ENCODE measurements at regions not wholly inside any gene's neighbourhood (a gene's known extent, or its start where the extent isn't known, plus 50 kb on each side); places are given as distances from the start of the nearest gene placed in this dataset.

DNA sequence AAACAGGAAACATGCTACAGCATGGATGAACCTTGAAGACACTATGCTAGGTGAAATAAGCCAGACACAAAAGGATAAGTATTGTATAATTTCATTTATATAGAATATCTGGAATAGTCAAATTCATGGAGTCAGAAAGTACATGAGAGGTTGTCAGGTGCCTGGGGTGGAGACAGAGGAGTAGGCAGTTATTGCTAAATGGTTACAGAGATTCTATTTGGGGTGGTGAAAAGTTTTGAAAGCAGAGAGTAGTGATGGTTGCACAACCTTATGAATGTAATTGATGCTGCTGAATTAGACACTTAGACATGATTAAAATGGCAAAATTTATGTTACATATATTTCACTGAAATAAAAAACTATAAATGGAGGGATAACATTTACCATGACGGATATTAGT, 197.4 kb downstream of the VAPA start:
- Mint-ChIP-seq H3K27ac (ENCODE audit: unreplicated experiment) (no peak overlapping the region), H3K36me3 (ENCODE audit: low read depth, unreplicated experiment) (no peaks in the 10 kb centered on the region), H3K4me1 (ENCODE audit: low read depth, unreplicated experiment) (no peaks in the 10 kb centered on the region), H3K9me3 (ENCODE audit: unreplicated experiment) (no peaks in the 10 kb centered on the region), H3K4me3 (ENCODE audit: unreplicated experiment) (no peak overlapping the region), H3K27me3 (ENCODE audit: low read depth, unreplicated experiment) (peaks cover 1% of the 10 kb centered on the region)
- Histone ChIP-seq H3K4me1 (ENCODE audit: insufficient read depth, low read length) (no peaks in the 10 kb centered on the region), H3K4me3 (ENCODE audit: insufficient read depth, low read depth, low read length) (no peak overlapping the region), H3K27ac (ENCODE audit: low read depth, low read length) (no peak overlapping the region), H3K9ac (ENCODE audit: low read length) (no peak overlapping the region), H3K36me3 (ENCODE audit: insufficient read depth, low read length) (no peaks in the 10 kb centered on the region), H3K27me3 (ENCODE audit: insufficient read depth, low read length) (peaks cover 3% of the 10 kb centered on the region), H3K79me2 (ENCODE audit: insufficient read depth, low read length) (no peaks in the 10 kb centered on the region), H2AFZ (ENCODE audit: low read depth, low read length) (no peak overlapping the region), H3K4me2 (ENCODE audit: low read length) (no peak overlapping the region), H4K20me1 (ENCODE audit: insufficient read depth, low read length) (no peaks in the 10 kb centered on the region), H3K9me3 (ENCODE audit: insufficient read depth, low read depth, low read length) (peaks cover 2% of the 10 kb centered on the region)
- DNase-seq (ENCODE audit: low read depth) (no peak), FAIRE-seq (no peak)
- no peak for TF ChIP-seq EZH2 (IDR thresholded peaks at IDR 0.05; ENCODE audit: insufficient read depth, low read length)
- TF ChIP-seq, protein P1, sequence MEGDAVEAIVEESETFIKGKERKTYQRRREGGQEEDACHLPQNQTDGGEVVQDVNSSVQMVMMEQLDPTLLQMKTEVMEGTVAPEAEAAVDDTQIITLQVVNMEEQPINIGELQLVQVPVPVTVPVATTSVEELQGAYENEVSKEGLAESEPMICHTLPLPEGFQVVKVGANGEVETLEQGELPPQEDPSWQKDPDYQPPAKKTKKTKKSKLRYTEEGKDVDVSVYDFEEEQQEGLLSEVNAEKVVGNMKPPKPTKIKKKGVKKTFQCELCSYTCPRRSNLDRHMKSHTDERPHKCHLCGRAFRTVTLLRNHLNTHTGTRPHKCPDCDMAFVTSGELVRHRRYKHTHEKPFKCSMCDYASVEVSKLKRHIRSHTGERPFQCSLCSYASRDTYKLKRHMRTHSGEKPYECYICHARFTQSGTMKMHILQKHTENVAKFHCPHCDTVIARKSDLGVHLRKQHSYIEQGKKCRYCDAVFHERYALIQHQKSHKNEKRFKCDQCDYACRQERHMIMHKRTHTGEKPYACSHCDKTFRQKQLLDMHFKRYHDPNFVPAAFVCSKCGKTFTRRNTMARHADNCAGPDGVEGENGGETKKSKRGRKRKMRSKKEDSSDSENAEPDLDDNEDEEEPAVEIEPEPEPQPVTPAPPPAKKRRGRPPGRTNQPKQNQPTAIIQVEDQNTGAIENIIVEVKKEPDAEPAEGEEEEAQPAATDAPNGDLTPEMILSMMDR (IDR thresholded peaks at IDR 0.05; ENCODE audit: insufficient read depth, low read depth, low read length) = no peak

DNA sequence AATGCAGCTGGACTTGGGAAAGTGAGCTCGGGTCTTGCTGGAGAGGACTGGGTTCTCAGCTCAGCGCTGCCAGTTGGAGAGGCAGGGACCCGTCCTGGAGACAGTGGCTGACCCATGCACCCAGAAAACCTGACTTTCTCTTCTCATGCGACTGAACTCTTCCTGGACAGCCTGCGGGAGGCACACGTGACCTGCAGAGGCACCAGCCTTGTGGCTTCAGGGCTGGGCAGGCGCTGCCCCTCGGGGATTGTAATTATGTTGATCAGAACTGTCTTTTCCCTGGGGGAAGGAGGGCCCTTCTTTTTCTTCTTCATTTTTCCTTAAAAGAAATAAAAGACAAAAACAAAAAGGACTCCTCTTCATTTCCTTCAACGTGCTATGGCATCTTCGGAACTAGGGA, 198.1 kb downstream of the VAPA start:
- H3K27me3 ChIP-seq (ENCODE audit: insufficient read depth, low read length) = peaks cover 3% of the 10 kb centered on the region
- Mint-ChIP-seq H3K36me3 (ENCODE audit: low read depth, unreplicated experiment) (no peaks in the 10 kb centered on the region), H3K4me1 (ENCODE audit: low read depth, unreplicated experiment) (no peaks in the 10 kb centered on the region), H3K27ac (ENCODE audit: unreplicated experiment) (no peak overlapping the region), H3K9me3 (ENCODE audit: unreplicated experiment) (no peaks in the 10 kb centered on the region), H3K4me3 (ENCODE audit: unreplicated experiment) (no peak overlapping the region), H3K27me3 (ENCODE audit: low read depth, unreplicated experiment) (peaks cover 1% of the 10 kb centered on the region)
- peaks cover 2% of the 10 kb centered on the region for H3K9me3 ChIP-seq (ENCODE audit: insufficient read depth, low read depth, low read length)
- H3K4me1 ChIP-seq (ENCODE audit: insufficient read depth, low read length) = no peaks in the 10 kb centered on the region
- H4K20me1 ChIP-seq (ENCODE audit: insufficient read depth, low read length) = no peaks in the 10 kb centered on the region
- no peak overlapping the region for H3K27ac ChIP-seq (ENCODE audit: low read depth, low read length)
- TF ChIP-seq, protein P1 (IDR thresholded peaks at IDR 0.05; ENCODE audit: insufficient read depth, low read depth, low read length) = no peak
- no peak for TF ChIP-seq EZH2 (IDR thresholded peaks at IDR 0.05; ENCODE audit: insufficient read depth, low read length)
- H3K4me2 ChIP-seq (ENCODE audit: low read length) = no peak overlapping the region
- H3K9ac ChIP-seq (ENCODE audit: low read length) = no peak overlapping the region
- DNase-seq (ENCODE audit: low read depth) (no peak), FAIRE-seq (no peak)
- H3K36me3 ChIP-seq (ENCODE audit: insufficient read depth, low read length) = no peaks in the 10 kb centered on the region
- no peak overlapping the region for H2AFZ ChIP-seq (ENCODE audit: low read depth, low read length)
- no peak overlapping the region for H3K4me3 ChIP-seq (ENCODE audit: insufficient read depth, low read depth, low read length)
- H3K79me2 ChIP-seq (ENCODE audit: insufficient read depth, low read length) = no peaks in the 10 kb centered on the region

DNA sequence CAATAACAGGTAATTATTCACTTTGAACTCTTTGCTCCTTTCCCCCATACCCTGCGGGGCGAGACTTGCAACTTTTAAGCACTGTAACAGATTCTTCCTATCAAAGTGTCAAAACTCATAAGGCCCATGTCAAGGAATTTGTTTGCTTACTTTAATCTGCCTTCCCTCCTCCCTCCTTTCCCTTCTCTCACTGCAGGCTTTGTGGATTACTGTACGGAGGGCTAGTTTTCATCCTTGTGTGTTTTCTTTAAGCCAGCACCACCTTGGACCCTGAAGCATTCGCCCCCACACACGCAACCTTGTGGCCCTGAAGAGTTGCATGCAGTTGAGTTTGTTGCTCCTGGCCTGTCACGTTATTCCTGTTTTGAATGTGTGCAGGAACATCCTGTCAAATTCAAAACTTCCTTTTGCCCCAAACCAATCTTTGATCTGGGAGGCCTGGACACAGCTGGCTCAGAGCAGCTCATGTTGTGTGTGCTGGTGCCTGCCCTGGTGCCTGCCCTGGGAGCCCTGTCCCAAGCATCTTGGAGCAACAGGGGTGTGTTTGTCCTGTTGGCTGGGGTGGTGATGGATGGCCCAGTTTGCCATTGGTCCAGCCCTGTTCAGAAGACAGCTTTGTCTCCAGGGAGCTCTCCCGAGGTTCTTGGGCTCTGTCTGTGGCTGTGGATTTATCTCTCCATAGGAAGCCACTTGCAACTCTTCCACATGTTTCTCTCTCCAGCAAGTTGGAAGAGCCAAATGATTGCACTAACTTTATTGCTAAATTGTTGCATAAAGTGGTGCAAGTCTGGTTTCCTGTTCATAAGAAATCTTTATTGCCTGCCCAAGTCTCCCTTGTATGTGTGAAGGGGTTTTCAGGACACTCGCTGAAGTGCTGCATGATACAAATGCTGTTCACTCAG, 199.6 kb downstream of the VAPA start:
- FAIRE-seq (no peak), DNase-seq (ENCODE audit: low read depth) (no peak)
- H3K36me3 ChIP-seq (ENCODE audit: insufficient read depth, low read length) = no peaks in the 10 kb centered on the region
- H2AFZ ChIP-seq (ENCODE audit: low read depth, low read length) = no peak overlapping the region
- no peak overlapping the region for H3K27ac Mint-ChIP-seq (ENCODE audit: unreplicated experiment)
- H4K20me1 ChIP-seq (ENCODE audit: insufficient read depth, low read length) = no peaks in the 10 kb centered on the region
- H3K27ac ChIP-seq (ENCODE audit: low read depth, low read length) = no peak overlapping the region
- no peaks in the 10 kb centered on the region for H3K27me3 ChIP-seq (ENCODE audit: insufficient read depth, low read length)
- H3K4me1 ChIP-seq (ENCODE audit: insufficient read depth, low read length) = no peaks in the 10 kb centered on the region
- H3K36me3 Mint-ChIP-seq (ENCODE audit: low read depth, unreplicated experiment) = no peaks in the 10 kb centered on the region
- H3K9ac ChIP-seq (ENCODE audit: low read length) = no peak overlapping the region
- peaks cover 1% of the 10 kb centered on the region for H3K27me3 Mint-ChIP-seq (ENCODE audit: low read depth, unreplicated experiment)
- H3K9me3 ChIP-seq (ENCODE audit: insufficient read depth, low read depth, low read length) = peaks cover 2% of the 10 kb centered on the region
- no peak overlapping the region for H3K4me3 ChIP-seq (ENCODE audit: insufficient read depth, low read depth, low read length)
- TF ChIP-seq EZH2 (IDR thresholded peaks at IDR 0.05; ENCODE audit: insufficient read depth, low read length) = no peak
- TF ChIP-seq, protein P1 (IDR thresholded peaks at IDR 0.05; ENCODE audit: insufficient read depth, low read depth, low read length) = no peak
- no peaks in the 10 kb centered on the region for H3K79me2 ChIP-seq (ENCODE audit: insufficient read depth, low read length)
- H3K4me3 Mint-ChIP-seq (ENCODE audit: unreplicated experiment) = no peak overlapping the region
- H3K9me3 Mint-ChIP-seq (ENCODE audit: unreplicated experiment) = no peaks in the 10 kb centered on the region
- H3K4me1 Mint-ChIP-seq (ENCODE audit: low read depth, unreplicated experiment) = no peaks in the 10 kb centered on the region
- H3K4me2 ChIP-seq (ENCODE audit: low read length) = no peak overlapping the region

Data from astrocyte (in vitro differentiated cells and primary cell).